Naive B cell (primary cell): ENCODE measurements at regions not wholly inside any gene's neighbourhood (a gene's known extent, or its start where the extent isn't known, plus 50 kb on each side); places are given as distances from the start of the nearest gene placed in this dataset.

Experiments
- ATAC-seq, 2 donors: fragments of 150-1000 bp; cut with Tn5 transposase; 2 replicates each; pipeline ENCODE4 v1.10.0; 2021; ENCODE audit warnings: low read depth in 2 of 2, mild to moderate bottlenecking in 2 of 2, moderate library complexity in 2 of 2
- DNase-seq: peaks from one replicate; pipeline ENCODE4 v3.0.0; 2022
- H3K27ac Mint-ChIP-seq, 6 donors: one replicate each; pipeline ENCODE4 v1.8.0; 2020 to 2022; ENCODE audit warnings: mild to moderate bottlenecking in 6 of 6, mixed read lengths in 6 of 6, moderate library complexity in 5 of 6, inconsistent platforms in 2 of 6
- H3K27me3 Mint-ChIP-seq, 3 donors: one replicate each; pipeline ENCODE4 v1.8.0; 2021 to 2022; ENCODE audit warnings: mixed read lengths in 3 of 3, mild to moderate bottlenecking in 1 of 3
- H3K36me3 Mint-ChIP-seq, 2 donors: one replicate each; pipeline ENCODE4 v1.8.0; 2020 to 2022; ENCODE audit warnings: mixed read lengths in 2 of 2, inconsistent platforms in 1 of 2, mild to moderate bottlenecking in 1 of 2
- H3K4me1 Mint-ChIP-seq, 3 donors: one replicate each; pipeline ENCODE4 v1.8.0; 2020 to 2022; ENCODE audit warnings: mixed read lengths in 3 of 3, inconsistent platforms in 1 of 3, mild to moderate bottlenecking in 1 of 3, moderate library complexity in 1 of 3
- H3K4me3 Mint-ChIP-seq, 8 donors: one replicate each; pipeline ENCODE4 v1.8.0; 2020 to 2022; ENCODE audit warnings: mild to moderate bottlenecking in 8 of 8, mixed read lengths in 8 of 8, moderate library complexity in 8 of 8, inconsistent platforms in 2 of 8
- H3K9me3 Mint-ChIP-seq, 7 donors: one replicate each; pipeline ENCODE4 v1.8.0; 2020 to 2022; ENCODE audit warnings: mixed read lengths in 7 of 7, mild to moderate bottlenecking in 5 of 7, inconsistent platforms in 2 of 7, moderate library complexity in 1 of 7

DNA sequence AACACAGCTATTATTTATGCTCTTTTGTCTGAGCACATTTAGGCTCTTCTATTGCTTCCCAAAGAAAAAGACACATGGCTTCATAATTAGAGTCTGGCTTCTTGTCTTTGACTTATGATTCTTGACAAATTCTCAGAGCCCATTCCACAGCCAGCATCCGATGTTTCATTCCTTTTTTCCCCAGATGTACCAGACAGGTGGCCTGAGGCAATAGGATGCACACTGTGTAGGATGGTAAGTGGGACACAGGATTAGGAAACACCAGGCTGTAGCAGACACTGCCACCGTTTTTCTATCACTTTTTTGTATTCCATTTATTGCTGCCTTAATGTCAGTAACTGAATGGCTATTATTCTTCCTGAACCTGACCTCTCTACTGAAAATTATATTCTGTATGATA lies 188.9 kb upstream of the CDIN1 start:
- Mint-ChIP-seq H3K27ac (no peak overlapping the region), H3K27me3 (no peaks in the 10 kb centered on the region), H3K4me3 (no peak overlapping the region), H3K4me1 (no peaks in the 10 kb centered on the region), H3K36me3 (no peaks in the 10 kb centered on the region), H3K9me3 (peaks cover 0 to 5% (median 0%) of the 10 kb centered on the region in 7 donors)
- no peak for DNase-seq
- ATAC-seq = no peak

DNA sequence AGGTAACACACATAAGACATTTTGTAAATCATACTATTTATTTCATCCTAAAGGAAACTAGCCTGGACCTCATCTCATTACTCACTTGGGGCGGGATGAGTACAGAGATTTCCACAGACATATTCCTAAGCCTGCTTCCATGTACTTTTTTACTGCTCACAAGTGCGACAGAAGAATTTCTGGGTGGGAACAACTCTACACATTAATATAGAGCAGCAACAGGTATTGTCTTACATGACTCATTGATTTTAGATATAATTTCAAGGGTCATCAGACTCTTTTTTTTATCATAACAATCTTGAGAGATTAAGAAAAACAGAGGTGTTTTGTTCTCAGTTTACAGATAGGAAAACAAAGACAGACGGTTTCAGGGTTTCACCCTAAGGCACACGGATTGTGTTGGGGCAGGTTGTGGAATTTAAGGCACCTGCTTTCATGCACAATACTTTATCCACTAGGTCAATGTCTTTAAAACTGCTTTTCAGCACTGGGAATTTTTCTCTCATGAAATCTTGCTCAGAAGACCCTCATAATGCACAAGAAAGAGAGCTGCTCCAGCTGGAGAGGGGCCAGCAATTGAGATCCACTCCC lies 186.7 kb upstream of the CDIN1 start:
- DNase-seq = no peak
- no peaks in the 10 kb centered on the region for H3K4me1 Mint-ChIP-seq
- H3K27me3 Mint-ChIP-seq = no peaks in the 10 kb centered on the region
- no peak overlapping the region for H3K4me3 Mint-ChIP-seq
- H3K27ac Mint-ChIP-seq = no peak overlapping the region
- H3K36me3 Mint-ChIP-seq = no peaks in the 10 kb centered on the region
- no peaks in the 10 kb centered on the region for H3K9me3 Mint-ChIP-seq
- no peak for ATAC-seq

GRCh38 chr15:36398212-36398611 lies 181.2 kb upstream of the CDIN1 start:
- DNase-seq = no peak
- Mint-ChIP-seq H3K9me3 (peaks cover 0 to 4% (median 0%) of the 10 kb centered on the region in 7 donors), H3K4me3 (no peak overlapping the region), H3K27ac (no peak overlapping the region), H3K27me3 (no peaks in the 10 kb centered on the region), H3K36me3 (no peaks in the 10 kb centered on the region), H3K4me1 (no peaks in the 10 kb centered on the region)
- ATAC-seq = no peak

DNA sequence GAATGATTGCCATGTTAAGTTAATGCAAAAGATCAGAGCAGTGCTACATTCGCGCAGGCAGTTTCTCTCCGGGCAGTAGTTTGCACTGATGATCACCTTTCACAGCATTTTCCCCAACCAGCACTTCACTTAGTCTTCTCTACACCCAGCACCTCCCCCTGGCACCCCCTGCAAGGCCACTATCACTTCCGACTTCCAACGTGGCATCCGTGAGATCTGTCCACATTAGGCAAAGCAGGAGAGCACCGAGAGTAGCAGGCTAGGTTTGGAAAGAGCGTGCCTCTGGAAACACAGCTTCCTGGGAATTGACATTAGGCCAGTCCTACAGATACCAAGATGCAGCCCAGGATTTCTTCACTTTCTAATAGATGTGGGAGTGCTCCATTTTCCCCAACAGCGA lies 180.2 kb upstream of the CDIN1 start:
- ATAC-seq (no peak), DNase-seq (no peak)
- no peak overlapping the region for H3K4me3 Mint-ChIP-seq
- no peaks in the 10 kb centered on the region for H3K27me3 Mint-ChIP-seq
- H3K4me1 Mint-ChIP-seq = no peaks in the 10 kb centered on the region
- H3K9me3 Mint-ChIP-seq = peaks cover 0 to 4% (median 0%) of the 10 kb centered on the region in 7 donors
- no peak overlapping the region for H3K27ac Mint-ChIP-seq
- no peaks in the 10 kb centered on the region for H3K36me3 Mint-ChIP-seq

DNA sequence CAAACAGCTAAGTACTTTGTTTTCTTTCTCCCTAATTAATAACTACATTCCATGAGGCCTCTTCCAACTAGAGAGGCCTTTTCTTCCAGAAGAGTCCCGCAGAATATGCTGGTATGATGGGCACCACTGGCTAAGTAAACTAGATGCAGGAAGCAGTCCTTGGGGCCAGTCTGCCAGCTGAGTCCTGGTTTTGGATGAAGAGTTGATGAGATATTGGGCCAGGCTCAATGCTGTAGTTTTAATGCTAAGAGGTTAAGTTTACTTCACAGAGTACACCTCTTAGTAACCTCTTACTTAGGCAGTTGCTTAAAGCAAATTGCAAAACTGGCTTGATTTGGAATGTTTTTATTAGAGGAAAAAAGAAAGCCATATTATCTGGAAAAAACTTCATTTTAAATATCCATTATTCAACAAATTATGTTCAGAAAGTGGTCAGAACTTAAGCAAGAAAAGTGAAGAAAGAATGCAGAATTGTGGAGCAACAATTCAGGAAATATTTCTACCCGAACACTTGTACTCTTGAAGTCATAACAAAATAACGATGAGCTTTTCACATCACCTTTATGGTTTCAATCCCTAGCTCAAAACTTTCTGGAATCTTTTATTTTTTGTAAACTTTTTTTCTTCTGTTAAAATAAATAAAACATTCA lies 178.4 kb upstream of the CDIN1 start:
- Mint-ChIP-seq H3K9me3 (peaks cover 0 to 4% (median 2%) of the 10 kb centered on the region in 7 donors), H3K4me3 (no peak overlapping the region), H3K27me3 (no peaks in the 10 kb centered on the region), H3K4me1 (no peaks in the 10 kb centered on the region), H3K27ac (no peak overlapping the region), H3K36me3 (no peaks in the 10 kb centered on the region)
- no peak for ATAC-seq
- DNase-seq = no peak

- ATAC-seq = no peak
- Mint-ChIP-seq H3K27me3 (no peaks in the 10 kb centered on the region), H3K27ac (no peak overlapping the region), H3K9me3 (peaks cover 0 to 4% (median 2%) of the 10 kb centered on the region in 7 donors), H3K4me1 (no peaks in the 10 kb centered on the region), H3K4me3 (no peak overlapping the region), H3K36me3 (no peaks in the 10 kb centered on the region)
- no peak for DNase-seq
Observed at GRCh38 chr15:36401586-36401966, 177.8 kb upstream of the CDIN1 start.

- ATAC-seq (no peak), DNase-seq (no peak)
- H3K27me3 Mint-ChIP-seq = no peaks in the 10 kb centered on the region
- H3K36me3 Mint-ChIP-seq = no peaks in the 10 kb centered on the region
- H3K4me3 Mint-ChIP-seq = no peak overlapping the region
- H3K9me3 Mint-ChIP-seq = peaks cover 0 to 4% (median 3%) of the 10 kb centered on the region in 7 donors
- H3K27ac Mint-ChIP-seq = peak overlapping the region in 1 of 6 donors; percentile 27
- H3K4me1 Mint-ChIP-seq = no peaks in the 10 kb centered on the region
Observed at GRCh38 chr15:36403351-36403750, 176.1 kb upstream of the CDIN1 start.

GRCh38 chr15:36406366-36406765 lies 173.1 kb upstream of the CDIN1 start:
- Mint-ChIP-seq H3K36me3 (no peaks in the 10 kb centered on the region), H3K27me3 (no peaks in the 10 kb centered on the region), H3K4me1 (no peaks in the 10 kb centered on the region), H3K9me3 (peaks cover 0 to 8% (median 2%) of the 10 kb centered on the region in 7 donors), H3K4me3 (no peak overlapping the region), H3K27ac (no peak overlapping the region)
- DNase-seq (no peak), ATAC-seq (no peak)

- no peak for DNase-seq
- Mint-ChIP-seq H3K9me3 (peaks cover 0 to 8% (median 2%) of the 10 kb centered on the region in 7 donors), H3K27ac (no peak overlapping the region), H3K4me3 (no peak overlapping the region), H3K27me3 (no peaks in the 10 kb centered on the region), H3K36me3 (no peaks in the 10 kb centered on the region), H3K4me1 (no peaks in the 10 kb centered on the region)
- no peak for ATAC-seq
Observed at GRCh38 chr15:36406911-36407310, 172.5 kb upstream of the CDIN1 start.

DNA sequence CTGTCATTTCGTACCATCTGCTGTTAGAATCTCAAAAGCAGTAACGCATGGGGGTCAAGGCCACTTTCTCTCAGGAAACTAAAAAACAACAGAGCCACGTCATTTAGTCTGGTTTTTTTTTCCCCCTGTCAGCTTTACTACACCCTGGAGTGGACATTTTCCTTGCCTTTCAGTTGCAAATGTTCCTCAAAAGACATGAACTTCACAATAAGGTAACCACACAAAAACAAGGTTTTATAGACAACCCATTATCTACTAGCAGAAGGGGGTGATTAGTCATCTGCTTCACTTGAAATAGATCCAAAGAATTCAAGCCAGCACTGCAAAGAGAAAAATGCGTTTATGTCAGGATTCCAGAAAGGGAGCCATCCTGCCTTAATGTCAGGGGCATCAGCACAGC lies 171.8 kb upstream of the CDIN1 start:
- Mint-ChIP-seq H3K36me3 (no peaks in the 10 kb centered on the region), H3K27me3 (no peaks in the 10 kb centered on the region), H3K4me1 (no peaks in the 10 kb centered on the region), H3K4me3 (no peak overlapping the region), H3K27ac (no peak overlapping the region), H3K9me3 (peaks cover 0 to 8% (median 2%) of the 10 kb centered on the region in 7 donors)
- DNase-seq (no peak), ATAC-seq (no peak)

DNA sequence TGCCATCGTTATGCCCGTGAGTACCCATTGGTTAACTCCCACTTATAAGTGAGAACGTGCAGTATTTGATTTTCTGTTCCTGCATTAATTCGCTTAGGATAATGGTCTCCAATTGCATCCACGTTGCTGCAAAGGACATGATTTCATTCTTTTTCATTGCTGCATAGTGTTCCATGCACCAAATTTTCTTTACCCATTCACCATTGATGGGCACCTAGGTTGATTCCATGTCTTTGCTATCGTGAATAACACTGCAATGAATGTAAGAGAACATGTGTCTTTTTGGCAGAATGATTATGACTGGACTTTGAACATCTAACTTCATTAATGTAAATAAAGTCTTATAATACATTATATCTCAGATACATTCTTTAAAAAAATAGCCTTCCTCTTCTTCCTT lies 169.6 kb upstream of the CDIN1 start:
- ATAC-seq (no peak), DNase-seq (no peak)
- peaks cover 0 to 8% (median 2%) of the 10 kb centered on the region in 7 donors for H3K9me3 Mint-ChIP-seq
- no peaks in the 10 kb centered on the region for H3K36me3 Mint-ChIP-seq
- no peak overlapping the region for H3K27ac Mint-ChIP-seq
- no peak overlapping the region for H3K4me3 Mint-ChIP-seq
- H3K4me1 Mint-ChIP-seq = no peaks in the 10 kb centered on the region
- no peaks in the 10 kb centered on the region for H3K27me3 Mint-ChIP-seq

- Mint-ChIP-seq H3K27me3 (no peaks in the 10 kb centered on the region), H3K27ac (no peak overlapping the region), H3K4me1 (no peaks in the 10 kb centered on the region), H3K9me3 (peaks cover 0 to 7% (median 6%) of the 10 kb centered on the region in 7 donors), H3K4me3 (no peak overlapping the region), H3K36me3 (no peaks in the 10 kb centered on the region)
- ATAC-seq = no peak
- DNase-seq = no peak
Observed at GRCh38 chr15:36414670-36415069, 164.8 kb upstream of the CDIN1 start.

- no peak overlapping the region for H3K4me3 Mint-ChIP-seq
- no peaks in the 10 kb centered on the region for H3K27me3 Mint-ChIP-seq
- H3K36me3 Mint-ChIP-seq = no peaks in the 10 kb centered on the region
- ATAC-seq (no peak), DNase-seq (no peak)
- no peak overlapping the region for H3K27ac Mint-ChIP-seq
- no peaks in the 10 kb centered on the region for H3K4me1 Mint-ChIP-seq
- H3K9me3 Mint-ChIP-seq = peaks cover 0 to 13% (median 6%) of the 10 kb centered on the region in 7 donors
Observed at GRCh38 chr15:36415643-36416042, 163.8 kb upstream of the CDIN1 start.

DNA sequence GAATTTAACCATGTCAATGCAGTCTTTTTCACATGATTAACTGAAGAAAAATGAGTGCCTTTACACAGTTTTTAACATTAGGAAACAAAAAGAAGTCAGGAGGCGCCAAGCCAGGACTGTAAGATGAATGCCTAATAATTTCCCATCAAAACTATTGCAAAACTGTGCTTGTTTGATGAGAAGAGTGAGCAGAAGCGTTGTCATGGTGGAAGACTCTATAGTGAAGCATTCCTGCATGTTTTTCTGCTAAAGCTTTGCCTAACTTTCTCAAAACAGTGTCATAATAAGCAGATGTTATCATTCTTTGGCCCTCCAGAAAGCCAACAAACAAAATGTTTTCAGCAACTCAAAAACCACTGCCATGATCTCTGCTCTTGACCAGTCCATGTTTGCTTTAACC lies 156.8 kb upstream of the CDIN1 start:
- Mint-ChIP-seq H3K27me3 (no peaks in the 10 kb centered on the region), H3K36me3 (peaks cover 0 to 5% of the 10 kb centered on the region in 2 donors), H3K9me3 (peaks cover 0 to 27% (median 7%) of the 10 kb centered on the region in 7 donors), H3K4me1 (no peaks in the 10 kb centered on the region), H3K27ac (no peak overlapping the region), H3K4me3 (no peak overlapping the region)
- DNase-seq (no peak), ATAC-seq (no peak)
